SHP77 (cell line): ENCODE measurements at regions not wholly inside any gene's neighbourhood (a gene's known extent, or its start where the extent isn't known, plus 50 kb on each side); places are given as distances from the start of the nearest gene placed in this dataset.
A peak's percentile ranks its signal among the peaks of the same experiment; 100 is the strongest.
"Not testable (repeated sequence)": the region's sequence is repeated elsewhere in the genome, so short reads cannot be mapped to it uniquely, and the experiment has no call there.

Source experiments
- DNase-seq, 2 experiments: peaks; one replicate each; lab custom pipeline; 2025; lab: John Stamatoyannopoulos, UW

DNA sequence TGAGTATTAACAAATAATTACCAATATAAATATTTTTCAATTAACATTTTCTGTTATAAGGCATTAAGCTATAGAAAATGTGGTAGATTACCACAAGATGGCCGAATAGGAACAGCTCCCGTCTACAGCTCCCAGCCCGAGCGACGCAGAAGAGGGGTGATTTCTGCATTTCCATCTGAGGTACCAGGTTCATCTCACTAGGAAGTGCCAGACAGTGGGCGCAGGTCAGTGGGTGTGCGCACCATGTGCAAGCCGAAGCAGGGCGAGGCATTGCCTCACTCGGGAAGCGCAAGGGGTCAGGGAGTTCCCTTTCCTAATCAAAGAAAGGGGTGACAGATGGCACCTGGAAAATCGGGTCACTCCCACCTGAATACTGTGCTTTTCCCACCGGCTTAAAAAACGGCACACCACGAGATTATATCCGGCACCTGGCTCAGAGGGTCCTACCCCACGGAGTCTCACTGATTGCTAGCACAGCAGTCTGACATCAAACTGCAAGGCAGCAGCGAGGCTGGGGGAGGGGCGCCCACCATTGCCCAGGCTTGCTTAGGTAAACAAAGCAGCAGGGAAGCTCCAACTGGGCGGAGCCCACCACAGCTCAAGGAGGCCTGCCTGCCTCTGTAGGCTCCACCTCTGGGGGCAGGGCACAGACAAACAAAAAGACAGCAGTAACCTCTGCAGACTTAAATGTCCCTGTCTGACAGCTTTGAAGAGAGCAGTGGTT is 808.4 kb downstream of the FSCB start:
- DNase-seq: peak in 1 of 2 experiments; percentile 17

- no peak for DNase-seq
Measured at GRCh38 chr14:43697003-43697402, 810.1 kb downstream of the FSCB start.

- DNase-seq: no peak
Measured at GRCh38 chr14:43692706-43693105, 814.4 kb downstream of the FSCB start.

DNA sequence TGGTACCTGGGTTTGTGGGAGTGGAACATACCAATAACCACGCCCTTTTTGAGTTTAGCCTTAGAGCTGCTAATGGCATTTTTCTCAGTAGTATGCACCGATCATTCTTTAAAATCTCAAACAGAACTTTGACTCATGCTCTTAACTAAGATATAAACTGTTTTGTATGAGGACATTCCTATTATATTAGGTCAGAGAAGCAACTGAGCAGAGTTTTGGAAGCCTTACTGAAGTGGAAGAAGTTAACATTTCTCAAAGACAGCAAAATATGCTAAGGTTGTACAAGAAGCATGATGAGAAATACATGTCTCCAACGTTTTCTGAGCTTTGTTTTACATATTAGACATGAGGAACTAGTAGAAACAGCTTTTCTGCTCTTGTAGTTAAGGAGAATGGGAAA is 819.2 kb downstream of the FSCB start:
- DNase-seq: no peak

- no peak for DNase-seq
Measured at GRCh38 chr14:43677581-43677980, 829.5 kb downstream of the FSCB start.

DNA sequence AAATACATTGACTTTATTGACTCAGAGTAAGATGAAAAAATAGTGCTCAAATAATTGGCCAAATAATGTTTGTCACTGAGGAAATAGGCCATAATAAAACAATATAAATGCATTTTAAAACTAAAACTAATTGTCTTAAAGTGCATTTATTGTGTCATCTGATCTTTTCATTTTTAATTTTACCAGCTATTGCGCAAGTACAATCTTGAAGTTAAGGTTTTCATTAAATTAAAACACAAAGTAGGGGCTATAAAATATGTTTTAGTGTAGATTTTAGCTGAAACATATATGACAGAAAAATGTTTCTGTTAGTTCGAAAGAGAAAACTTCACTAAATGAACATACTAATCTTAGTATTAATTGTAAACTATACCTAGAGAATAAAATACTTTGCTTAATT is 832.8 kb downstream of the FSCB start:
- DNase-seq: no peak

- DNase-seq: no peak
Measured at GRCh38 chr14:43671716-43672485, 835.2 kb downstream of the FSCB start.

- no peak for DNase-seq
Measured at GRCh38 chr14:43669355-43669754, 837.7 kb downstream of the FSCB start.

DNA sequence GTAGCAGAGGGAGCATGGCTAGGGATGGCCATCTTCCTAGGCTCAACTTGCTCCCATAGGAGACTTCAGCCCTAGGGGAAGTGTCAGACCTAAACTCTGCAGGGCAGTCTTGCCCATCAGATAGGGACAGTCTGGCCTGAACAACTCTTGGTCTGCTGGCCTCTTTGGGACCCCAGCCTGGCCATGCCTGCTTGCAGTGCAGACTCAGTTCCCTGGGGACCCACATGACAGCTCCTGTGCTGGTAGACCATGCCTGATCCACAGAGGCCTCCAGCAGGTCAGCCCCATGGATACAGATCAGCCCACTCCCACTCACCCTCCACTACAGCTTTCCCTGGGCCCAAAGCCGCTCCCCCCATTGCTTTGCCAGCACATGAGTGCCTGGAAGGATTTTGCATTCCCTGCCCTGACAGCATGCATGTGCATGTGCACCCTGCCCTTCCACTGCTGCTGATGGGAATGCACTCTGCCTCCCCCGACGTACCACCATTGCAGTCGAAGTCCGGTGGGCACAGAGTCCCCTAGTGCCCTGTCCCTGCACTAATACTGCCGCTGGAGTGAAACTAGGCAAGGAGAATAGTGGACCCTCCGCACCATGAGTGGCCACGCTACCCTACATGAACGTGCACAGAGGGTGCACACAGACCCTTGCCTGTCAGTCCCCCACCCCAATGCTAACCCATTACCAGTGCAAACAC is 841.4 kb downstream of the FSCB start:
- DNase-seq: no peak

DNA sequence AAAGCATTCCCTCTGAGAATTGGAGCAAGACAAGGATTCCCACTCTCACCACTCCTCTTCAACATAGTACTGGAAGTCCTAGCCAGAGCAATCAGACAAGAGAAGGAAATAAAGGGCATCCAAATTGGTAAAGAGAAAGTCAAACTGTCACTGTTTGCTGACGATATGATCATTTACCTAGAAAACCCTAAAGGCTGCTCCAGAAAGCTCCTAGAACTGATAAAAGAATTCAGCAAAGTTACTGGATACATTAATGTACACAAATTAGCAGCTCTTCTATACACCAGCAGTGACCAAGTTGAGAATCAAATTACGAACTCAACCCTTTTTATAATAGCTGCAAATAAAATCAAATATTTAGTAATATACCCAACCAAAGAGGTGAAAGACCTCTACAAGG is 851.9 kb downstream of the FSCB start:
- DNase-seq: not testable (repeated sequence)

DNA sequence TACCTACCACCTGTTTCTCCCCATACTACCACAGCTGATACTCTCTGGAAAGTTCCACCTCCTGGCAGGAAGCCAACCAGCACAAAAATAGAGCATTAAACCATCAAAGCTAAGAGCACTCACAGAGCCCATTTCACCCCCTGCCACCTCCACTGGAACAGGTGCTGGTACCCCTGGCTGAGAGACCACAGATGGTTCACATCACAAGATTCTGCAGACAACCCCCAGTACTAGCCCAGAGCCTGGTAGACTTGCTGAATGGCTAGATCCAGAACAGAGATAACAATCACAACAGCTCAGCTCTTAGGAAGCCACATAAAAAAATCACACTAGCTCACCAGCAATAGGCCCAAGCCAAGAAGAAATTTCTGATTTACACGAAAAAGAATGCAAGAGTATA is 855.2 kb downstream of the FSCB start:
- DNase-seq: no peak

- no peak for DNase-seq
Measured at GRCh38 chr14:43651185-43651787, 855.8 kb downstream of the FSCB start.

DNA sequence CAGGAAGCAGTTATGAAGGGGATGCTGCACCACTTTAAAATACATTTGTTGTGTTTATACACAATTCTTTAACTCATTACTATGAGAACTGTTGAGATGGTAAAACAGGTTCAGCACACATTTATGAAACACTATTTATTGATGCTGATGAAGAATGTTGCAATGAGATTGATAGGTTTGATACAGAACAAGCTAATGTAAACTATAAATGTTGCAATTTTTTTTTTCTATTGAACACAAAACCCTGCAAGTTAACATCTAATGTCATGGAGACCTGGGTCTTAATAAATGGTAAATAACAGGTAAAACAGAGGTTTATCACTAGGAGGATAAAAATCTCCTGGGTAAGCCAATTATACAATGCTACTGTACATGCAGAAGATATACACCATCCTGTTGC is 857.6 kb downstream of the FSCB start:
- no peak for DNase-seq

DNA sequence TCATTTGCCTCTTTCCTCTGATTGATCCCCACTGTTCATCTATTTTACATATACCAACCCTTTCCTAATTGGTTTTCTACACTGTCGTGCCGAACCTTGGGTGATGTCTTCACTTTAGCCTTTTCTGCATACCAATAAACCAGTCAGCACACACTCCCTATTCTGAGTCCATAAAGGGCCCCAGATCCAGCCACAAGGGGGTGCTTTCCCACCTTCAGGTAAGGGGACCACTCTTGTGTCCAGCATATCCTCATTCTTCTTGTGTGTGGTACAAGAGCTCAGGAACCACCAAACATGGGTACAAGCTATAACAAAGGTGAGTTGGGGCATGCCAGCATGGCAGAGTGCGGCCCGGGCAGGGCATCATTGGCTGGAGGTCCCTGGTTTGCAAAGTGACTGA is 859.8 kb downstream of the FSCB start:
- DNase-seq: no peak

DNA sequence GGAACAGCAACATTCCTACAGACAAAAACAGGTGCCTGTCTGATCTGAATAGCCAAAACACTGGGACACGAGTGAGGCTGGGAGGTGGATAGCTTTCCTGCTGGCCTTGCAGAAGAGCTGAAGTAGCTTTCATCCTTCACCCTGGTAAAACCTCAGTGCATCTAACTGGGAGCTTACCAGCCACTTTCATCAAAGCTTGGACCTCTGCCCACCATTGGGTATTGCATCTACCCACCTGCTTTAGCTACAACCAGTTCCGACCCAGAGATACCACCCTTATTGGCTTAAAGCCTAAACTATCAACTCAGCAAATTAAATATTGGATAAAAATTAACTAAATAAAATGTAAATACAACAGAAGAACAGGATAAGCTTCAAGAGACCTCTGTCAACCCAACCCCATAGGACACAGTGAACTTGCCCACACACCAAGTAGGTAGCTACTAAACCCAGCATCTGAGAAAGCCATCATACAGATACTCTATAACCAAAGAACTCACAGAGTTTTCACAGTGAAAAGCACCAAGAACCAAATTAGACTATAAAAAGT is 866.3 kb downstream of the FSCB start:
- DNase-seq: no peak

DNA sequence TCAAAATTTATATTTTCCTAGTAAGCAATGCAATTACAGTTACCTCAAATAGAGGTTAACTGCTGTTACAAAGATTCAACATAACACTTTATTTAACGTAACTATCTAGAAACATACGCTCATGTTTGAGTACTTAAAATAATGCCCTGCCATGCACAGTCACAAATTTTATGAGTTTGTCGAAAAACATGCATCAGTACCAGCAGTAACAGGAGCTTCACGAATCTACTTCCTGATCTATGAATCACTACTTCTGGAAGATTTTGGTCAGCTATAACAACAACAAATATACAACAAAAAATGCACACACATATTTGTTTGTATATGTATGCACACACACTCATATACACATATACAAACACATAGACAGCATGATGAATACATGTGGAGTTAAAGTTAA is 881.8 kb downstream of the FSCB start:
- DNase-seq: no peak

- no peak for DNase-seq
Measured at GRCh38 chr14:43621282-43621681, 885.8 kb downstream of the FSCB start.

GRCh38 chr14:43595096-43595772 is 911.8 kb downstream of the FSCB start:
- DNase-seq: no peak

GRCh38 chr14:43591776-43592175 is 915.3 kb downstream of the FSCB start:
- DNase-seq: no peak

DNA sequence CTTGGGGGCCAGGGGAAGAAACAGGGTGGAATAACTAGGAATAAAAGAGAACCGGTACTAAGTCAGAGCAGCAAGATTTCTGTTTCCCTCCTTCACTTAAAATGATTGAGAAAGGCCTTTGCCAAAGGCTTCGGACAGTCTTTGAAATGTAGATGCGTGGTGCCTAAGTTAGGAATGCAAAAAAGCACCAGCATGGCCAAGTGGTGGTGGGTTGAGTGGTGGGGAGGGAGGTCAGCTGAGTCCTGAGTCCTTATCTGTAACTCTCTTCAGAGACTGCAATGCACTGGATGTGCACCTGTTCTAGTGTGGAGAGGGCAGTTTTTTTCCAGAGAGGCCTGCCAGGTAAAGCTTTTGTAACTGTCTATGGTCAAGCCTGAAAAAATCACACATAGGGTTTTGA is 919.9 kb downstream of the FSCB start:
- DNase-seq: no peak

GRCh38 chr14:43579671-43580070 is 927.4 kb downstream of the FSCB start:
- DNase-seq: no peak

GRCh38 chr14:43568022-43568421 is 939.1 kb downstream of the FSCB start:
- no peak for DNase-seq
